ENCODE measurements at regions not wholly inside any gene's neighbourhood (a gene's known extent, or its start where the extent isn't known, plus 50 kb on each side); places are given as distances from the start of the nearest gene placed in this dataset.

DNA sequence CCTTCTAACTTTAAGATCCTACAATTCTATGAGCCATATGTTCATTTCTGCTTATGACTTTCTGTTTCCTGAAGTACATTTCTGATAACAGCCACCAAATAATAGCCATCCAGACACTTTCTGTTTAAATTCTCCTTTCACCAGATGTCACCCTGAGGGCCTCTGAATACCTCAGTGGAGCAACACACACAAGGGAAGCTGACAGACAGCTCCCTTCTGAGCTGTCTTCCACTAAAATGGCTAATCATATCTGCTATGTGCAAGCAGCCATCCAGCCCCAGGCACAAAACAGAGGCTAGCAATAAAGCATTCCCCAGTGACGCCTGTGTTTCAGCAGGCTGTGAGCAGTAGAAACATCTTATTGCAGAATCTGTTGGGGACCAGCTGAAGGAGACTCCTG, 666.6 kb upstream of the UBE2E2 start:
- no peaks in the 10 kb centered on the region for H3K9me3 ChIP-seq (replicated peaks; ENCODE audit: control insufficient read depth, insufficient read depth, low read length)
- no TSS peak for BruUV-seq (replicated peaks)
- no peak overlapping the region for H3K4me3 ChIP-seq (replicated peaks in 1 of 3; ENCODE audit: insufficient read depth in 1 of 3, low read depth in 1 of 3, low read length in 3 of 3)
- dilution Hi-C loops (cut with MboI; ENCODE audit: extremely low pct_ligation_motif_present, low sequenced_read_pairs): no loop called here
- no peak overlapping the region for H3K9ac ChIP-seq (replicated peaks; ENCODE audit: extremely low read depth, insufficient read depth, low read length)
- no peak for FAIRE-seq
- no peaks in the 10 kb centered on the region for H3K27me3 ChIP-seq (ENCODE audit: control insufficient read depth in 2 of 2, insufficient read depth in 2 of 2, low read length in 2 of 2)
- H3K36me3 ChIP-seq (ENCODE audit: control insufficient read depth in 2 of 2, extremely low read depth in 1 of 2, insufficient read depth in 2 of 2, low read length in 2 of 2): no peaks in the 10 kb centered on the region
- TF ChIP-seq, protein P1, sequence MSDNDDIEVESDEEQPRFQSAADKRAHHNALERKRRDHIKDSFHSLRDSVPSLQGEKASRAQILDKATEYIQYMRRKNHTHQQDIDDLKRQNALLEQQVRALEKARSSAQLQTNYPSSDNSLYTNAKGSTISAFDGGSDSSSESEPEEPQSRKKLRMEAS (IDR thresholded peaks at IDR 0.05; ENCODE audit: insufficient read depth, insufficient read length): no peak
- TF ChIP-seq POLR2AphosphoS5 (IDR thresholded peaks at IDR 0.05; ENCODE audit: insufficient read depth, low read depth, low read length) (no peak), POLR2A (IDR thresholded peaks at IDR 0.05; ENCODE audit: low read depth, low read length) (no peak), FOS (IDR thresholded peaks at IDR 0.05; ENCODE audit: borderline replicate concordance, insufficient read depth, low read length) (no peak), GATA2 (IDR thresholded peaks at IDR 0.05; ENCODE audit: insufficient read depth, insufficient read length, low read depth, low read length) (no peak), EZH2 (IDR thresholded peaks at IDR 0.05; ENCODE audit: borderline replicate concordance, low read depth, low read length, severe bottlenecking) (no peak), JUN (IDR thresholded peaks at IDR 0.05; ENCODE audit: borderline replicate concordance, insufficient read depth, insufficient read length, low read depth) (no peak), MYC (IDR thresholded peaks at IDR 0.05; ENCODE audit: low read depth, low read length) (no peak)
- TF ChIP-seq, protein P2, sequence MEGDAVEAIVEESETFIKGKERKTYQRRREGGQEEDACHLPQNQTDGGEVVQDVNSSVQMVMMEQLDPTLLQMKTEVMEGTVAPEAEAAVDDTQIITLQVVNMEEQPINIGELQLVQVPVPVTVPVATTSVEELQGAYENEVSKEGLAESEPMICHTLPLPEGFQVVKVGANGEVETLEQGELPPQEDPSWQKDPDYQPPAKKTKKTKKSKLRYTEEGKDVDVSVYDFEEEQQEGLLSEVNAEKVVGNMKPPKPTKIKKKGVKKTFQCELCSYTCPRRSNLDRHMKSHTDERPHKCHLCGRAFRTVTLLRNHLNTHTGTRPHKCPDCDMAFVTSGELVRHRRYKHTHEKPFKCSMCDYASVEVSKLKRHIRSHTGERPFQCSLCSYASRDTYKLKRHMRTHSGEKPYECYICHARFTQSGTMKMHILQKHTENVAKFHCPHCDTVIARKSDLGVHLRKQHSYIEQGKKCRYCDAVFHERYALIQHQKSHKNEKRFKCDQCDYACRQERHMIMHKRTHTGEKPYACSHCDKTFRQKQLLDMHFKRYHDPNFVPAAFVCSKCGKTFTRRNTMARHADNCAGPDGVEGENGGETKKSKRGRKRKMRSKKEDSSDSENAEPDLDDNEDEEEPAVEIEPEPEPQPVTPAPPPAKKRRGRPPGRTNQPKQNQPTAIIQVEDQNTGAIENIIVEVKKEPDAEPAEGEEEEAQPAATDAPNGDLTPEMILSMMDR (IDR thresholded peaks at IDR 0.05; ENCODE audit: extremely low read depth in 1 of 2, insufficient read depth in 1 of 2, low read depth in 1 of 2, low read length in 2 of 2): no peak
- no peak overlapping the region for H3K27ac ChIP-seq (ENCODE audit: insufficient read depth, low read depth, low read length)
- intact Hi-C loops (cut with micrococcal nuclease): no loop called here
- CTCF ChIA-PET: no interaction called here
- no peak overlapping the region for H2AFZ ChIP-seq (ENCODE audit: low read depth, low read length)
- no peaks in the 10 kb centered on the region for H3K4me1 ChIP-seq (ENCODE audit: control insufficient read depth, extremely low read depth, insufficient read depth, low read length)
- POLR2A ChIA-PET: no interaction called here
- H3K9me1 ChIP-seq (replicated peaks; ENCODE audit: control insufficient read depth, extremely low read depth, insufficient read depth, low read length): no peaks in the 10 kb centered on the region
- DNase-seq (ENCODE audit: low read depth, low spot score): no peak
- H4K20me1 ChIP-seq (replicated peaks; ENCODE audit: control insufficient read depth, extremely low read depth, insufficient read depth, low read length): no peaks in the 10 kb centered on the region
- no peak overlapping the region for H3K4me2 ChIP-seq (ENCODE audit: insufficient read depth, low read length)
- no peaks in the 10 kb centered on the region for H3K79me2 ChIP-seq (ENCODE audit: control insufficient read depth, insufficient read depth, low read length)

All from endothelial cell of umbilical vein (primary cell).